ENCODE measurements at regions not wholly inside any gene's neighbourhood (a gene's known extent, or its start where the extent isn't known, plus 50 kb on each side); places are given as distances from the start of the nearest gene placed in this dataset.
A peak's percentile ranks its signal among the peaks of the same experiment; 100 is the strongest.

- Histone ChIP-seq H3K4me3 (no peak overlapping the region), H3K4me1 (peaks cover 0 to 25% (median 6%) of the 10 kb centered on the region in 4 donors), H3K36me3 (no peaks in the 10 kb centered on the region), H3K27me3 (no peaks in the 10 kb centered on the region), H3K27ac (peak overlapping the region; percentile 16 to 65 (median 54)), H3K9me3 (no peaks in the 10 kb centered on the region)
- DNase-seq (peak in 1 of 3 donors; percentile 45), ATAC-seq (peak; percentile 83 to 95 (median 92))
- TF ChIP-seq, protein P1, sequence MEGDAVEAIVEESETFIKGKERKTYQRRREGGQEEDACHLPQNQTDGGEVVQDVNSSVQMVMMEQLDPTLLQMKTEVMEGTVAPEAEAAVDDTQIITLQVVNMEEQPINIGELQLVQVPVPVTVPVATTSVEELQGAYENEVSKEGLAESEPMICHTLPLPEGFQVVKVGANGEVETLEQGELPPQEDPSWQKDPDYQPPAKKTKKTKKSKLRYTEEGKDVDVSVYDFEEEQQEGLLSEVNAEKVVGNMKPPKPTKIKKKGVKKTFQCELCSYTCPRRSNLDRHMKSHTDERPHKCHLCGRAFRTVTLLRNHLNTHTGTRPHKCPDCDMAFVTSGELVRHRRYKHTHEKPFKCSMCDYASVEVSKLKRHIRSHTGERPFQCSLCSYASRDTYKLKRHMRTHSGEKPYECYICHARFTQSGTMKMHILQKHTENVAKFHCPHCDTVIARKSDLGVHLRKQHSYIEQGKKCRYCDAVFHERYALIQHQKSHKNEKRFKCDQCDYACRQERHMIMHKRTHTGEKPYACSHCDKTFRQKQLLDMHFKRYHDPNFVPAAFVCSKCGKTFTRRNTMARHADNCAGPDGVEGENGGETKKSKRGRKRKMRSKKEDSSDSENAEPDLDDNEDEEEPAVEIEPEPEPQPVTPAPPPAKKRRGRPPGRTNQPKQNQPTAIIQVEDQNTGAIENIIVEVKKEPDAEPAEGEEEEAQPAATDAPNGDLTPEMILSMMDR (IDR thresholded peaks at IDR 0.05), result no peak
- no peak for TF ChIP-seq POLR2A (IDR thresholded peaks at IDR 0.05)
- intact Hi-C loops (cut with DNase I), result no loop called here
- WGBS (ENCODE audit: insufficient coverage, low coverage, low lambda C conversion rate, missing lambda C conversion rate), result 25% methylated on average over 2 of the region's 2 CpGs
Measured at GRCh38 chr11:15481871-15482270, 367.1 kb downstream of the INSC start.

DNA sequence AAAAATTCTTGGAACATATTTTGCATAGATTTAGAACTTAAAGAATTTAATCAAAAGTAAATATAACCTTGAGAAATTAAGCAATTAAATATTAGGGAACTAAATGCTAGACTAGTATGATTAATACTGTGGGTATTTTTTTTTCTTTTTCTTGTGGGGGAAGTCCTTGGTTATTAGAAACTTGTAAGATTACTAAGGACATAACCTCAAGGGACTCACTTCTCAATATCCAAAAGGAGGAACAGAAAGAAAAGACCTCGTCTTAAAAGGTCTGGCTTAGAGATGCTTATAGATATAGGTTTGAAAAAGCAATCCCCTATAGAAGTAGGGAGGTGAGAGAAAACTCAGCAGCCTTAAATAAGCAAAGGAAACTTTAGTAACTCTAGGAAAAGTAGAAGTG is 368.5 kb downstream of the INSC start:
- TF ChIP-seq, protein P1 (IDR thresholded peaks at IDR 0.05), result no peak
- TF ChIP-seq POLR2A (IDR thresholded peaks at IDR 0.05), result no peak
- H3K27me3 ChIP-seq, result no peaks in the 10 kb centered on the region
- H3K9me3 ChIP-seq, result no peaks in the 10 kb centered on the region
- peaks cover 0 to 25% (median 6%) of the 10 kb centered on the region in 4 donors for H3K4me1 ChIP-seq
- H3K4me3 ChIP-seq, result no peak overlapping the region
- no peaks in the 10 kb centered on the region for H3K36me3 ChIP-seq
- no peak for ATAC-seq
- no peak for DNase-seq
- intact Hi-C loops (cut with DNase I), result no loop called here
- 63% methylated on average over 1 of the region's 1 CpG for WGBS (ENCODE audit: insufficient coverage, low coverage, low lambda C conversion rate, missing lambda C conversion rate)
- H3K27ac ChIP-seq, result no peak overlapping the region

DNA sequence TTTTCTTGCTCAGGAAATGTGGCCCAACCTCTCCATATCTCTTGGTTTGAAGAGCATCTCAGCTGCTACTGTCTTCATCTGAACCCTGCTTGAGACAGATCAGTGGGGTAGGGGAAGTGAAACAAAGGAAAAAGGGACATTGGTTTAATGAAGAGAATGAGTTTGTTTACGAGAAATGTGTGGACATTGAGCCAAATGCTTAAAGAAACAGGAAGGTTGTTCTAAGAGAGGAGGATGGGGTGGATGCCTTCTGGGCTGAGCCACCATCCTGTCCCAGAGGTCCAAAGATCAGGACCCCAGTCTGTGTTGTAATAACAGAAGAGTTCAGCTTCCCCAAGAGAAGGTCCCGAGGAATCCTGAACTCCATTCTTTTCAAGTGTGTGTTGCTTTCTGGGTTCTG is 369.7 kb downstream of the INSC start:
- WGBS (ENCODE audit: insufficient coverage, low coverage, low lambda C conversion rate, missing lambda C conversion rate), result 0% methylated on average over 1 of the region's 2 CpGs
- H3K4me3 ChIP-seq, result no peak overlapping the region
- ATAC-seq (peak in 2 of 4 donors; percentile 19 to 25), DNase-seq (no peak)
- H3K36me3 ChIP-seq, result no peaks in the 10 kb centered on the region
- no peak for TF ChIP-seq POLR2A (IDR thresholded peaks at IDR 0.05)
- TF ChIP-seq, protein P1 (IDR thresholded peaks at IDR 0.05), result no peak
- intact Hi-C loops (cut with DNase I), result no loop called here
- H3K4me1 ChIP-seq, result peaks cover 0 to 25% (median 6%) of the 10 kb centered on the region in 4 donors
- H3K27ac ChIP-seq, result no peak overlapping the region
- no peaks in the 10 kb centered on the region for H3K27me3 ChIP-seq
- no peaks in the 10 kb centered on the region for H3K9me3 ChIP-seq

GRCh38 chr11:15485432-15485831 is 370.7 kb downstream of the INSC start:
- Histone ChIP-seq H3K4me3 (no peak overlapping the region), H3K9me3 (no peaks in the 10 kb centered on the region), H3K27ac (no peak overlapping the region), H3K4me1 (peaks cover 0 to 25% (median 6%) of the 10 kb centered on the region in 4 donors), H3K36me3 (no peaks in the 10 kb centered on the region), H3K27me3 (no peaks in the 10 kb centered on the region)
- TF ChIP-seq, protein P1 (IDR thresholded peaks at IDR 0.05), result no peak
- no peak for TF ChIP-seq POLR2A (IDR thresholded peaks at IDR 0.05)
- DNase-seq (no peak), ATAC-seq (no peak)
- intact Hi-C loops (cut with DNase I), result no loop called here
- WGBS (ENCODE audit: insufficient coverage, low coverage, low lambda C conversion rate, missing lambda C conversion rate), result 44% methylated on average over 2 of the region's 2 CpGs

DNA sequence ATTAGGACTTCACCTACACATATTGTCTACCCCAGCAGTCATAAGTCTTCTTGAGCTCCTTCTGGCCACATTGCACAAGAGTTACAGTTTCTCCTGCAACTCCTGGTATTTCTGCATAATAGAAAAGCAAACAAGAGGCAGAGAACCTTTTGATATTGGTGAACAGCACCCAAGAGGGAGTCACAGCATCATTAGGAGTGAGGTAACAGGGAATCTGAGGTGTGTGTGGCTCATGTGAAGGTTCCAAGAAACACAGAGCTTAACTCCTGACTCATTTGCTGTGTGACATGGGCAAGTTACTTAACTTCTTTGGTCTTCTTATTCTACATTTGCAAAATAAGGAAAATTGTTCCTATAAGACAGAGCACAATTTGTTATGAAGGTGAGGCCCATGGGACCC is 374.6 kb downstream of the INSC start:
- H3K27ac ChIP-seq, result no peak overlapping the region
- H3K9me3 ChIP-seq, result no peaks in the 10 kb centered on the region
- no peaks in the 10 kb centered on the region for H3K27me3 ChIP-seq
- DNase-seq, result no peak
- peaks cover 0 to 12% (median 4%) of the 10 kb centered on the region in 4 donors for H3K4me1 ChIP-seq
- no peak for ATAC-seq
- H3K4me3 ChIP-seq, result no peak overlapping the region
- intact Hi-C loops (cut with DNase I), result no loop called here
- H3K36me3 ChIP-seq, result no peaks in the 10 kb centered on the region
- TF ChIP-seq POLR2A (IDR thresholded peaks at IDR 0.05), result no peak
- TF ChIP-seq, protein P1 (IDR thresholded peaks at IDR 0.05), result no peak

All from right lobe of liver (tissue), 6 donors.